WTC11 (cell line): ENCODE measurements at regions not wholly inside any gene's neighbourhood (a gene's known extent, or its start where the extent isn't known, plus 50 kb on each side); places are given as distances from the start of the nearest gene placed in this dataset.

ENCODE experiments used
- FOXK1 ChIP-seq: sonication (generic); formaldehyde crosslinking; IDR thresholded peaks from 2 replicates; pipeline ENCODE4 v1.8.0; 2022; ENCODE audit warnings: mild to moderate bottlenecking, moderate library complexity, missing genetic modification reagents
- IRF2 ChIP-seq: sonication (generic); formaldehyde crosslinking; IDR thresholded peaks from 2 replicates; pipeline ENCODE4 v1.8.0; 2022; ENCODE audit warnings: low read depth, missing genetic modification reagents, borderline replicate concordance
- NR3C1 ChIP-seq: sonication (generic); formaldehyde crosslinking; conservative IDR thresholded peaks from 2 replicates; pipeline ENCODE4 v1.8.1; 2023; ENCODE audit warnings: low read depth, mild to moderate bottlenecking, missing genetic modification reagents
- TEAD1 ChIP-seq: sonication (generic); formaldehyde crosslinking; IDR thresholded peaks from 2 replicates; pipeline ENCODE4 v1.8.0; 2022; ENCODE audit warnings: mild to moderate bottlenecking, missing genetic modification reagents
- TEAD4 ChIP-seq: sonication (generic); formaldehyde crosslinking; IDR thresholded peaks from 2 replicates; pipeline ENCODE4 v1.8.0; 2022; ENCODE audit warnings: mild to moderate bottlenecking, missing genetic modification reagents
- ZNF232 ChIP-seq: sonication (generic); formaldehyde crosslinking; IDR thresholded peaks from 2 replicates; pipeline ENCODE4 v1.8.0; 2022; ENCODE audit warnings: mild to moderate bottlenecking, missing genetic modification reagents
- ZNF317 ChIP-seq: sonication (generic); formaldehyde crosslinking; IDR thresholded peaks from 2 replicates; pipeline ENCODE4 v1.8.1; 2023; ENCODE audit warnings: low read depth, mild to moderate bottlenecking, moderate library complexity, missing genetic modification reagents, borderline replicate concordance
- ZNF423 ChIP-seq: fragments of 250-450 bp; sonication (Bioruptor Pico); IDR thresholded peaks from 2 replicates; pipeline ENCODE4 v2.1.2; 2022; ENCODE audit warnings: mild to moderate bottlenecking, moderate library complexity
- TF ChIP-seq, protein P1 (sequence below): fragments of 200-600 bp; IDR thresholded peaks from 2 replicates; pipeline ENCODE4 v1.8.0; 2022; ENCODE audit warnings: antibody characterized with exemption
- TF ChIP-seq, protein P2 (sequence below): sonication (generic); formaldehyde crosslinking; IDR thresholded peaks from 2 replicates; pipeline ENCODE4 v1.8.0; 2023; ENCODE audit warnings: missing genetic modification reagents, mild to moderate bottlenecking, borderline replicate concordance
- TF ChIP-seq, protein P3 (sequence below): sonication (generic); formaldehyde crosslinking; IDR thresholded peaks from 2 replicates; pipeline ENCODE4 v1.8.0; 2022; ENCODE audit warnings: mild to moderate bottlenecking, missing genetic modification reagents
- TF ChIP-seq, protein P4 (sequence below): sonication (generic); formaldehyde crosslinking; IDR thresholded peaks from 2 replicates; pipeline ENCODE4 v1.8.1; 2022; ENCODE audit warnings: missing genetic modification reagents, borderline replicate concordance

DNA sequence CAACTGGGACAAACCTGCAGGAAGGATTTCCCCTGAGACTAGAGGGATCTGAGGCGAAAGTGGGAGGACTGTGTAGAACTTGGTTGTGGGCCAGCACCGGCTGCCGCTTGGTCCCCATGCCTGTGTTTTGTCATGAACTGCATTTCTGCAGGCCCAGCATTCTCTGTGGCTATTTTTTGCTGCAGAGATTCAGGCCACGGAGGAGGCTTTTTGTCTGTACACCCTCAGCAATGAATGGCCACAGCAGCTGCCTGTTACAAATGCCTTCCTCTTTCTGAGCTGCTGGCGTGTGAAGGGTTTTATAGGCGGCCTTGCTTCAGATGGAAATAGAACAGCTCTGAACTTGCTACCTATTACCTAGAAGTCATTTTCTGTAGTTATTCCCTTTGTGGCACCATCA, 164.4 kb downstream of the SH2D4B start:
- TF ChIP-seq, protein P1, sequence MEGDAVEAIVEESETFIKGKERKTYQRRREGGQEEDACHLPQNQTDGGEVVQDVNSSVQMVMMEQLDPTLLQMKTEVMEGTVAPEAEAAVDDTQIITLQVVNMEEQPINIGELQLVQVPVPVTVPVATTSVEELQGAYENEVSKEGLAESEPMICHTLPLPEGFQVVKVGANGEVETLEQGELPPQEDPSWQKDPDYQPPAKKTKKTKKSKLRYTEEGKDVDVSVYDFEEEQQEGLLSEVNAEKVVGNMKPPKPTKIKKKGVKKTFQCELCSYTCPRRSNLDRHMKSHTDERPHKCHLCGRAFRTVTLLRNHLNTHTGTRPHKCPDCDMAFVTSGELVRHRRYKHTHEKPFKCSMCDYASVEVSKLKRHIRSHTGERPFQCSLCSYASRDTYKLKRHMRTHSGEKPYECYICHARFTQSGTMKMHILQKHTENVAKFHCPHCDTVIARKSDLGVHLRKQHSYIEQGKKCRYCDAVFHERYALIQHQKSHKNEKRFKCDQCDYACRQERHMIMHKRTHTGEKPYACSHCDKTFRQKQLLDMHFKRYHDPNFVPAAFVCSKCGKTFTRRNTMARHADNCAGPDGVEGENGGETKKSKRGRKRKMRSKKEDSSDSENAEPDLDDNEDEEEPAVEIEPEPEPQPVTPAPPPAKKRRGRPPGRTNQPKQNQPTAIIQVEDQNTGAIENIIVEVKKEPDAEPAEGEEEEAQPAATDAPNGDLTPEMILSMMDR = no peak
- TF ChIP-seq, protein P2, sequence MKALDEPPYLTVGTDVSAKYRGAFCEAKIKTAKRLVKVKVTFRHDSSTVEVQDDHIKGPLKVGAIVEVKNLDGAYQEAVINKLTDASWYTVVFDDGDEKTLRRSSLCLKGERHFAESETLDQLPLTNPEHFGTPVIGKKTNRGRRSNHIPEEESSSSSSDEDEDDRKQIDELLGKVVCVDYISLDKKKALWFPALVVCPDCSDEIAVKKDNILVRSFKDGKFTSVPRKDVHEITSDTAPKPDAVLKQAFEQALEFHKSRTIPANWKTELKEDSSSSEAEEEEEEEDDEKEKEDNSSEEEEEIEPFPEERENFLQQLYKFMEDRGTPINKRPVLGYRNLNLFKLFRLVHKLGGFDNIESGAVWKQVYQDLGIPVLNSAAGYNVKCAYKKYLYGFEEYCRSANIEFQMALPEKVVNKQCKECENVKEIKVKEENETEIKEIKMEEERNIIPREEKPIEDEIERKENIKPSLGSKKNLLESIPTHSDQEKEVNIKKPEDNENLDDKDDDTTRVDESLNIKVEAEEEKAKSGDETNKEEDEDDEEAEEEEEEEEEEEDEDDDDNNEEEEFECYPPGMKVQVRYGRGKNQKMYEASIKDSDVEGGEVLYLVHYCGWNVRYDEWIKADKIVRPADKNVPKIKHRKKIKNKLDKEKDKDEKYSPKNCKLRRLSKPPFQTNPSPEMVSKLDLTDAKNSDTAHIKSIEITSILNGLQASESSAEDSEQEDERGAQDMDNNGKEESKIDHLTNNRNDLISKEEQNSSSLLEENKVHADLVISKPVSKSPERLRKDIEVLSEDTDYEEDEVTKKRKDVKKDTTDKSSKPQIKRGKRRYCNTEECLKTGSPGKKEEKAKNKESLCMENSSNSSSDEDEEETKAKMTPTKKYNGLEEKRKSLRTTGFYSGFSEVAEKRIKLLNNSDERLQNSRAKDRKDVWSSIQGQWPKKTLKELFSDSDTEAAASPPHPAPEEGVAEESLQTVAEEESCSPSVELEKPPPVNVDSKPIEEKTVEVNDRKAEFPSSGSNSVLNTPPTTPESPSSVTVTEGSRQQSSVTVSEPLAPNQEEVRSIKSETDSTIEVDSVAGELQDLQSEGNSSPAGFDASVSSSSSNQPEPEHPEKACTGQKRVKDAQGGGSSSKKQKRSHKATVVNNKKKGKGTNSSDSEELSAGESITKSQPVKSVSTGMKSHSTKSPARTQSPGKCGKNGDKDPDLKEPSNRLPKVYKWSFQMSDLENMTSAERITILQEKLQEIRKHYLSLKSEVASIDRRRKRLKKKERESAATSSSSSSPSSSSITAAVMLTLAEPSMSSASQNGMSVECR = no peak
- TF ChIP-seq FOXK1 (CRISPR knock-in tag) = no peak
- no peak for TF ChIP-seq NR3C1 (CRISPR knock-in tag)
- TF ChIP-seq TEAD1 (CRISPR knock-in tag) = no peak
- no peak for TF ChIP-seq IRF2
- TF ChIP-seq ZNF317 (CRISPR knock-in tag) = no peak
- TF ChIP-seq, protein P3, sequence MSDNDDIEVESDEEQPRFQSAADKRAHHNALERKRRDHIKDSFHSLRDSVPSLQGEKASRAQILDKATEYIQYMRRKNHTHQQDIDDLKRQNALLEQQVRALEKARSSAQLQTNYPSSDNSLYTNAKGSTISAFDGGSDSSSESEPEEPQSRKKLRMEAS (CRISPR knock-in tag) = no peak
- TF ChIP-seq ZNF232 = no peak
- no peak for TF ChIP-seq ZNF423 (CRISPR knock-in tag)
- TF ChIP-seq TEAD4 (CRISPR knock-in tag) = no peak
- TF ChIP-seq, protein P4, sequence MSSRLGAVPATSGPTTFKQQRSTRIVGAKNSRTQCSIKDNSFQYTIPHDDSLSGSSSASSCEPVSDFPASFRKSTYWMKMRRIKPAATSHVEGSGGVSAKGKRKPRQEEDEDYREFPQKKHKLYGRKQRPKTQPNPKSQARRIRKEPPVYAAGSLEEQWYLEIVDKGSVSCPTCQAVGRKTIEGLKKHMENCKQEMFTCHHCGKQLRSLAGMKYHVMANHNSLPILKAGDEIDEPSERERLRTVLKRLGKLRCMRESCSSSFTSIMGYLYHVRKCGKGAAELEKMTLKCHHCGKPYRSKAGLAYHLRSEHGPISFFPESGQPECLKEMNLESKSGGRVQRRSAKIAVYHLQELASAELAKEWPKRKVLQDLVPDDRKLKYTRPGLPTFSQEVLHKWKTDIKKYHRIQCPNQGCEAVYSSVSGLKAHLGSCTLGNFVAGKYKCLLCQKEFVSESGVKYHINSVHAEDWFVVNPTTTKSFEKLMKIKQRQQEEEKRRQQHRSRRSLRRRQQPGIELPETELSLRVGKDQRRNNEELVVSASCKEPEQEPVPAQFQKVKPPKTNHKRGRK (CRISPR knock-in tag) = no peak
